Adrenal gland (tissue), 9 donors: ENCODE measurements at regions not wholly inside any gene's neighbourhood (a gene's known extent, or its start where the extent isn't known, plus 50 kb on each side); places are given as distances from the start of the nearest gene placed in this dataset.
A peak's percentile ranks its signal among the peaks of the same experiment; 100 is the strongest.

Experiments
- DNase-seq, 7 donors: peaks; one replicate each; pipeline ENCODE4 v3.0.0-alpha.2; 2019 to 2020
- H3K27ac ChIP-seq, 5 donors: fragments of 200-600 bp; sonication (generic) in 4 of 5; 1 replicate in 3 of 5; 2 replicates in 2 of 5; pipeline versions ENCODE4 v1.5.1 to v1.8.0; 2016 to 2020; ENCODE audit warnings: mild to moderate bottlenecking in 1 of 5
- H3K27me3 ChIP-seq: fragments of 200-600 bp; 2 replicates; pipeline ENCODE4 v1.8.0; 2021
- H3K36me3 ChIP-seq, 2 donors: fragments of 200-600 bp; replicated peaks in 1 of 2; 1 replicate in 1 of 2; 2 replicates in 1 of 2; pipeline versions ENCODE4 v1.5.1 to v1.8.0; 2018 to 2022
- H3K4me1 ChIP-seq, 2 donors: fragments of 200-600 bp; replicated peaks in 1 of 2; 1 replicate in 1 of 2; 2 replicates in 1 of 2; pipeline versions ENCODE4 v1.5.1 to v1.8.0; 2018 to 2021
- H3K4me3 ChIP-seq, 4 donors: fragments of 200-600 bp; sonication (generic) in 3 of 4; one replicate each; pipeline ENCODE4 v1.5.1; 2016 to 2018
- H3K9me3 ChIP-seq, 3 donors: fragments of 200-600 bp; sonication (generic) in 1 of 3; replicated peaks in 1 of 3; 1 replicate in 2 of 3; 2 replicates in 1 of 3; pipeline versions ENCODE4 v1.5.1 to v1.8.0; 2016 to 2021
- POLR2A ChIP-seq, 2 donors: fragments of 450-650 bp; IDR thresholded peaks; one replicate each; pipeline ENCODE4 v1.6.1; 2017; ENCODE audit warnings: antibody characterized with exemption in 2 of 2, mild to moderate bottlenecking in 2 of 2, moderate library complexity in 1 of 2
- WGBS, 4 donors: extraction: QIAGEN DNeasy Blood & Tissue Kit in 2 of 4; methylation state at CpG; one replicate each; pipeline versions ENCODE4 v1.1.5 to v1.1.7; 2013 to 2017; 5-methylcytosine and 5-hydroxymethylcytosine counted together
- intact Hi-C, 2 donors: fragments of 100-400 bp; cut with DNase I; formaldehyde crosslinking; loops; one replicate each; pipeline versions ENCODE4 v1.14.1 to v1.15.0; 2022 to 2023
- TF ChIP-seq, protein P1 (sequence below), 6 experiments: fragments of 450-650 bp in 4 of 6; fragments of 200-600 bp in 2 of 6; sonication (generic) in 1 of 6; IDR thresholded peaks; 1 replicate in 5 of 6; 2 replicates in 1 of 6; pipeline versions ENCODE4 v1.5.1 to v1.8.0; 2016 to 2021; ENCODE audit warnings: antibody characterized with exemption in 6 of 6, mild to moderate bottlenecking in 2 of 6, moderate library complexity in 1 of 6
- donor health status: healthy with polysubstance abuse.
- donor health status: Bipolar disorder and iron deficiency.
- donor health status: DM: yes; HTN: yes; CAD: no.
- donor health status: DM: no; HTN: no; CAD: no.
- donor health status: DM: no; HTN: no; CAD: no.

DNA sequence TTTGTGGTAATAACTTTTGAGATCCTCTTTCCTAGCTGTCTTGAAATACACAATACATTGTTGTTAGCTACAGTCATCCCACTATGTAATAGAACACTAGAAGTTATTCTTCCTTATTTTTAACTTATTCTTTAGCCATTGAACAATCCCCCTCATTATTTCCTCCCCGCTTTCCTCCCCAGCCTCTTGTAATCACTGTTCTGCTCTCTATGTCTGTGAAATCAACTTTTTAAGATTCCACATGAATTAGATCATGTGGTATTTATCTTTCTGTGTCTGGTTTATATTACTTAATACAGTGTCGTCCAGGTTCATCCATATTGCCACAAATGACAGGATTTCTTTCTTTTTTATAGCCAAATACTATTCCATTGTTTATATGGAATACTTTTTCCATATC is 72.9 kb downstream of the SLC10A2 start:
- WGBS, 4 donors = 64 to 76% (median 72%) methylated on average over 2 of the region's 2 CpGs
- Histone ChIP-seq H3K27me3 (no peaks in the 10 kb centered on the region), H3K4me1 (no peaks in the 10 kb centered on the region), H3K36me3 (no peaks in the 10 kb centered on the region), H3K27ac (no peak overlapping the region), H3K4me3 (no peak overlapping the region), H3K9me3 (no peaks in the 10 kb centered on the region)
- TF ChIP-seq, protein P1, sequence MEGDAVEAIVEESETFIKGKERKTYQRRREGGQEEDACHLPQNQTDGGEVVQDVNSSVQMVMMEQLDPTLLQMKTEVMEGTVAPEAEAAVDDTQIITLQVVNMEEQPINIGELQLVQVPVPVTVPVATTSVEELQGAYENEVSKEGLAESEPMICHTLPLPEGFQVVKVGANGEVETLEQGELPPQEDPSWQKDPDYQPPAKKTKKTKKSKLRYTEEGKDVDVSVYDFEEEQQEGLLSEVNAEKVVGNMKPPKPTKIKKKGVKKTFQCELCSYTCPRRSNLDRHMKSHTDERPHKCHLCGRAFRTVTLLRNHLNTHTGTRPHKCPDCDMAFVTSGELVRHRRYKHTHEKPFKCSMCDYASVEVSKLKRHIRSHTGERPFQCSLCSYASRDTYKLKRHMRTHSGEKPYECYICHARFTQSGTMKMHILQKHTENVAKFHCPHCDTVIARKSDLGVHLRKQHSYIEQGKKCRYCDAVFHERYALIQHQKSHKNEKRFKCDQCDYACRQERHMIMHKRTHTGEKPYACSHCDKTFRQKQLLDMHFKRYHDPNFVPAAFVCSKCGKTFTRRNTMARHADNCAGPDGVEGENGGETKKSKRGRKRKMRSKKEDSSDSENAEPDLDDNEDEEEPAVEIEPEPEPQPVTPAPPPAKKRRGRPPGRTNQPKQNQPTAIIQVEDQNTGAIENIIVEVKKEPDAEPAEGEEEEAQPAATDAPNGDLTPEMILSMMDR (IDR thresholded peaks at IDR 0.05) = no peak
- intact Hi-C loops = no loop called here
- no peak for DNase-seq

DNA sequence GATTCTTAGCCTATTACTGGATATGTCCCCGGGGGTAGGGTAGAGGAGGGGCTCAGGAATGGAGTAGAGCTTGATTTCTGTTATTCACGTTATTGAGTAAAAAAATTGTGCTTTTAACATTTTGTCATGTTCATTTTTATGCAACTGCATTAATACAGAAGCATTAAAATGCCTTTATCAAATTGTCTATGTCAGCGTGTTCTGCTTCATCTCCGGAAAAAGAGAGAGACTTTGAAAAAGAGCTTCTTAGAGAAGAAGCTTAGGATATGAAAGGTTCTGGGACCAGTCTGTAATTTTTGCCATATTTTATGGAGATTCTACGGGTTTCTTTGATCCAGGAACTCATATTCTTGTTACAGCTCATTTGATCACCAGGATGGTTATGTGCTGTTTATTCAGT is 82.0 kb downstream of the SLC10A2 start:
- no peak for TF ChIP-seq POLR2A (IDR thresholded peaks at IDR 0.05)
- H3K36me3 ChIP-seq = no peaks in the 10 kb centered on the region
- 69 to 79% (median 76%) methylated on average over 5 of the region's 5 CpGs for WGBS, 4 donors
- no peak overlapping the region for H3K27ac ChIP-seq
- intact Hi-C loops = no loop called here
- H3K4me1 ChIP-seq = peaks cover 0 to 11% of the 10 kb centered on the region in 2 donors
- H3K9me3 ChIP-seq = no peaks in the 10 kb centered on the region
- no peak overlapping the region for H3K4me3 ChIP-seq
- H3K27me3 ChIP-seq = no peaks in the 10 kb centered on the region
- DNase-seq = no peak

DNA sequence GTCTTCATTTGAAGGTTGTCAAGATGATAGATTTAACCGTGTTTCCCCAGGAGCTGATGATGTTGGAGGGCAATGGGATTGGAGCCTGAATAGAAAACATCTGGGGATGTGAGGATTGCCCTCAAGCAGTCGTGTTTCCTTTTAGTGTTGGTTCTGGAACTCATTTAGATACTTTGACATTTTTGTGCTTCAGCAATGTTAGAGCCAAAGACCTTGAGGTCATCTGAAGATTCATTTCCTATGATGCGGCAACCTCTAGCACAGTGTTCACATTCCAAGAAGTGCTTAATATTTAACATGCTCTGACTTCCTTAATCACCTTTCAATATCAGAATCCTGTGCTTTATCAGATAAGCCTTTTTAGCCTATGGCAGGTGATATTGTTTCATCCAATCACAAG is 82.7 kb downstream of the SLC10A2 start:
- H3K4me3 ChIP-seq = no peak overlapping the region
- intact Hi-C loops = no loop called here
- H3K27me3 ChIP-seq = no peaks in the 10 kb centered on the region
- TF ChIP-seq, protein P1 (IDR thresholded peaks at IDR 0.05) = no peak
- TF ChIP-seq POLR2A (IDR thresholded peaks at IDR 0.05) = no peak
- peak in 1 of 7 donors; percentile 5 for DNase-seq
- no peak overlapping the region for H3K27ac ChIP-seq
- H3K36me3 ChIP-seq = no peaks in the 10 kb centered on the region
- 33 to 42% (median 38%) methylated on average over 3 of the region's 3 CpGs for WGBS, 4 donors
- H3K4me1 ChIP-seq = peaks cover 0 to 11% of the 10 kb centered on the region in 2 donors
- H3K9me3 ChIP-seq = no peaks in the 10 kb centered on the region

DNA sequence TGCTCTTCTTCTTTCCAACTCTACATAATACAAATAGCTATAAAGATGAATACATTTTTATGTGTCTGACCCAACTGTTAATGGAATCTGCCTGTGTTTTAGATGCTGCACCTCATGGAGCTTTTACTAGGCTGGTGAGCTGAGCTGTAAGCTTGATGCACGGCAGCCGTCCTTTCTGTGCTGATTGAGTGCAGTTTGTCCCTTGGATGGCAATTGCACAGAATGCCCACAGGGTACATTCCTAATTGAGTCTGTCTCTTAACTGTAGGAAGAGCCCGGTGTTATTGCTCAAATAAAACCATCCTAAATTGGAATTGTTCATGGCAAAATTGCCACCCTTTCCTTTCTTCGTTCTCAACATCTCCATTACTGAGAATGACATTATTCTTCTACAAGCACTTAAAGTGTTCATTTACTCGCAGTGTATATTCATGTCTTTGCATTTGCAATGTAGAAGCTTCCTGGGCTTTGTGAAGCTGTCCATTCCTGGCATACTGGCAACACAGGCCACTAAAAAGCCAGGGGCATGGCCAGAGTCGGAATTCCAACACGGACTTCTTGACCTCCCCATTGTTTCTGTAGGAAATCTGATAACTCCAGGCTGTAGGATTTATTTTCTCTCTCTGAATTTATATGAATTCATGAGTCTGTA is 85.8 kb downstream of the SLC10A2 start:
- Histone ChIP-seq H3K36me3 (no peaks in the 10 kb centered on the region), H3K27ac (no peak overlapping the region), H3K4me3 (no peak overlapping the region), H3K4me1 (peaks cover 0 to 11% of the 10 kb centered on the region in 2 donors), H3K27me3 (no peaks in the 10 kb centered on the region), H3K9me3 (no peaks in the 10 kb centered on the region)
- TF ChIP-seq, protein P1 (IDR thresholded peaks at IDR 0.05) = no peak
- no peak for TF ChIP-seq POLR2A (IDR thresholded peaks at IDR 0.05)
- intact Hi-C loops = no loop called here
- 86 to 90% (median 89%) methylated on average over 7 of the region's 7 CpGs for WGBS, 4 donors
- peak in 1 of 7 donors; percentile 63 for DNase-seq

DNA sequence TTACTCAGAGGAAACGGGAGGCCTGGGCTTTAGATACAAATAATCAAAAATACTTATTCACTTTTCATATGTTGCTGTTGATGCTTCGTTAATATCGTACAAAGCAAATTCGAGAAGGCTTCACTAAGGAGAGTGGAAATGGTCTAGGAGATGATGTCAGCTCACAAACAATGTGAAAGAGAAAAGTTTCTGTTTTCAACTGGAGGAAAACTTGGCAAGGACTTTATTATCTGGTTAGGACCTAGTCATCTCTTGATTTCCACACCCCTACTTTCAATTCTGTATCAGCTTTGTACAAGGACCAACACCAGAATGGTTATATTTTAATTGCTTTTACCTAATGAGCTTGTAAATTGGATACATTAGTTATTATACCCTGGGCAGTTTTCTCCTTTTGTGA is 88.0 kb downstream of the SLC10A2 start:
- intact Hi-C loops = no loop called here
- H3K4me3 ChIP-seq = no peak overlapping the region
- DNase-seq = no peak
- TF ChIP-seq, protein P1 (IDR thresholded peaks at IDR 0.05) = no peak
- no peak for TF ChIP-seq POLR2A (IDR thresholded peaks at IDR 0.05)
- H3K36me3 ChIP-seq = no peaks in the 10 kb centered on the region
- H3K27ac ChIP-seq = no peak overlapping the region
- H3K4me1 ChIP-seq = peaks cover 0 to 1% of the 10 kb centered on the region in 2 donors
- no peaks in the 10 kb centered on the region for H3K27me3 ChIP-seq
- no peaks in the 10 kb centered on the region for H3K9me3 ChIP-seq
- 76 to 85% (median 81%) methylated on average over 4 of the region's 4 CpGs for WGBS, 4 donors
